OCI-LY1 (cell line): ENCODE measurements at regions not wholly inside any gene's neighbourhood (a gene's known extent, or its start where the extent isn't known, plus 50 kb on each side); places are given as distances from the start of the nearest gene placed in this dataset.

Experiments used
- H2AFZ ChIP-seq: fragments of 200-600 bp; sonication (generic), shearing (Covaris generic); 2 replicates; pipeline ENCODE4 v1.6.0; 2014; ENCODE audit warnings: antibody characterized with exemption, mild to moderate bottlenecking, low read length
- H3F3A ChIP-seq: fragments of 200-600 bp; sonication (generic), shearing (Covaris generic); 2 replicates; pipeline ENCODE4 v1.6.0; 2014; ENCODE audit warnings: mild to moderate bottlenecking, antibody characterized with exemption, low read length, moderate library complexity; ENCODE audit not compliant: insufficient read depth
- H3K27ac ChIP-seq: fragments of 200-600 bp; sonication (generic); 2 replicates; pipeline ENCODE4 v1.5.1; 2014; ENCODE audit warnings: low read length, mixed run types, mild to moderate bottlenecking, low read depth; ENCODE audit not compliant: poor library complexity, severe bottlenecking
- H3K27me3 ChIP-seq: fragments of 200-600 bp; sonication (generic); 2 replicates; pipeline ENCODE4 v1.6.0; 2014; ENCODE audit warnings: antibody characterized with exemption, mild to moderate bottlenecking, low read length, moderate library complexity; ENCODE audit not compliant: insufficient read depth
- H3K36me3 ChIP-seq: fragments of 200-600 bp; sonication (generic); 2 replicates; pipeline ENCODE4 v1.6.1; 2014; ENCODE audit warnings: mild to moderate bottlenecking, antibody characterized with exemption, low read length, moderate library complexity, mixed read lengths; ENCODE audit not compliant: insufficient read depth
- H3K4me1 ChIP-seq: fragments of 200-600 bp; sonication (generic); 2 replicates; pipeline ENCODE4 v1.5.1; 2014; ENCODE audit warnings: mild to moderate bottlenecking, low read length, moderate library complexity; ENCODE audit not compliant: insufficient read depth, severe bottlenecking
- H3K4me2 ChIP-seq: fragments of 200-600 bp; sonication (generic), shearing (Covaris generic); 2 replicates; pipeline ENCODE4 v1.6.1; 2014; ENCODE audit warnings: low read length
- H3K4me3 ChIP-seq: fragments of 200-600 bp; sonication (generic); 2 replicates; pipeline ENCODE4 v1.5.1; 2014; ENCODE audit warnings: low read length, low read depth, mild to moderate bottlenecking, mixed read lengths; ENCODE audit not compliant: poor library complexity, severe bottlenecking
- H3K79me2 ChIP-seq: fragments of 200-600 bp; shearing (Covaris generic); 2 replicates; pipeline ENCODE4 v1.6.1; 2016; ENCODE audit warnings: mixed run types, low read length, mixed read lengths; ENCODE audit not compliant: insufficient read depth
- H3K9ac ChIP-seq: fragments of 200-600 bp; sonication (generic), shearing (Covaris generic); 2 replicates; pipeline ENCODE4 v1.6.1; 2014; ENCODE audit warnings: mild to moderate bottlenecking, low read length, mixed read lengths
- H3K9me2 ChIP-seq: fragments of 200-600 bp; sonication (generic), shearing (Covaris generic); 2 replicates; pipeline ENCODE4 v1.6.1; 2014; ENCODE audit warnings: low read depth, mild to moderate bottlenecking, low read length, mixed read lengths
- H3K9me3 ChIP-seq: fragments of 200-600 bp; shearing (Covaris generic); 2 replicates; pipeline ENCODE4 v1.6.1; 2014; ENCODE audit warnings: low read length, mixed read lengths
- H4K20me1 ChIP-seq: fragments of 200-600 bp; sonication (generic), shearing (Covaris generic); 2 replicates; pipeline ENCODE4 v1.6.0; 2016; ENCODE audit warnings: mild to moderate bottlenecking, low read length; ENCODE audit not compliant: insufficient read depth
- EZH2 ChIP-seq: fragments of 200-600 bp; sonication (generic), shearing (Covaris generic); IDR thresholded peaks from 2 replicates; pipeline ENCODE4 v1.8.0; 2017; ENCODE audit warnings: borderline replicate concordance, mixed run types, mild to moderate bottlenecking, antibody characterized with exemption, low read length, moderate library complexity, mixed read lengths
- TF ChIP-seq, protein P1 (sequence below): fragments of 200-600 bp; sonication (generic), shearing (Covaris generic); IDR thresholded peaks from 2 replicates; pipeline ENCODE4 v1.5.1; 2017; ENCODE audit warnings: mild to moderate bottlenecking, antibody characterized with exemption, low read length, moderate library complexity, mixed read lengths

DNA sequence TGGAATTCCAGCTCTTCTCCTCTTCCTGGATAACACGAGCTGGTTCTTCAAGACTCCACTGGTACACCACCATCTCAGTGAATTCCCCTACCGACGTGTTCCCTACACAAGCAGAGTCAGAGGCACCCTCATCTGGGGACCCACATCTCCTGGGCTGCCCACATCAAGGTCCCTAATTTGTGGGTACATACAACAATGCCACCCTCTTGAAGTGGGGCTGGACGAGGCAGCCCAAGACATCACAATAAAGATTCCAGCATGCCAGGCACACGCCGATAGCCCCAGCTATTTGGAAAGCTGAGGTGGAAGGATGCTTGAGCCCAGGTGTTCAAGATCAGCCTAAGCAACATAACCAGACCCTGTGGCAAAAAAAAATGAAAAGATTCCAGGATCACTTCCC lies 221.2 kb upstream of the LINGO1 start:
- Histone ChIP-seq H4K20me1 (no peaks in the 10 kb centered on the region), H3K79me2 (no peaks in the 10 kb centered on the region), H2AFZ (no peak overlapping the region), H3K4me2 (no peak overlapping the region), H3K27ac (no peak overlapping the region), H3F3A (no peaks in the 10 kb centered on the region), H3K9me3 (no peaks in the 10 kb centered on the region), H3K9ac (no peak overlapping the region), H3K4me1 (no peaks in the 10 kb centered on the region), H3K27me3 (no peaks in the 10 kb centered on the region), H3K4me3 (no peak overlapping the region), H3K9me2 (no peaks in the 10 kb centered on the region), H3K36me3 (no peaks in the 10 kb centered on the region)
- TF ChIP-seq, protein P1, sequence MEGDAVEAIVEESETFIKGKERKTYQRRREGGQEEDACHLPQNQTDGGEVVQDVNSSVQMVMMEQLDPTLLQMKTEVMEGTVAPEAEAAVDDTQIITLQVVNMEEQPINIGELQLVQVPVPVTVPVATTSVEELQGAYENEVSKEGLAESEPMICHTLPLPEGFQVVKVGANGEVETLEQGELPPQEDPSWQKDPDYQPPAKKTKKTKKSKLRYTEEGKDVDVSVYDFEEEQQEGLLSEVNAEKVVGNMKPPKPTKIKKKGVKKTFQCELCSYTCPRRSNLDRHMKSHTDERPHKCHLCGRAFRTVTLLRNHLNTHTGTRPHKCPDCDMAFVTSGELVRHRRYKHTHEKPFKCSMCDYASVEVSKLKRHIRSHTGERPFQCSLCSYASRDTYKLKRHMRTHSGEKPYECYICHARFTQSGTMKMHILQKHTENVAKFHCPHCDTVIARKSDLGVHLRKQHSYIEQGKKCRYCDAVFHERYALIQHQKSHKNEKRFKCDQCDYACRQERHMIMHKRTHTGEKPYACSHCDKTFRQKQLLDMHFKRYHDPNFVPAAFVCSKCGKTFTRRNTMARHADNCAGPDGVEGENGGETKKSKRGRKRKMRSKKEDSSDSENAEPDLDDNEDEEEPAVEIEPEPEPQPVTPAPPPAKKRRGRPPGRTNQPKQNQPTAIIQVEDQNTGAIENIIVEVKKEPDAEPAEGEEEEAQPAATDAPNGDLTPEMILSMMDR: no peak
- TF ChIP-seq EZH2: no peak

DNA sequence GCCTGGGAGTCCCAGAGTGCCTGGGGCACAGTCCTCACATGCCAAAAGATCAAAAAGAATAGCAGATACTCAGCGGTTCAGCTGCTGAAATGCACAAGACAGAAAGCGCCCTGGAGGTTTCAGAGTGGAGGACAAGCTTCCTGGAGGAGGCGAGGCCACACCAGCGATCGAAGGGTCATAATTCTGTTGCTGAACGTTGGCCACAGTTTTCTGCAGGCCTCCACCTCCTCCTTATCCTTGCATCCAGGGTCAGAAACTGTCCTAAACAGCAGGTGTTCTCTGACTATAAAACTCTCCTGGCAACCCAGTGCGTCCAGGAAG lies 220.3 kb upstream of the LINGO1 start:
- no peak for TF ChIP-seq EZH2
- TF ChIP-seq, protein P1: no peak
- H3K4me1 ChIP-seq: no peaks in the 10 kb centered on the region
- H2AFZ ChIP-seq: no peak overlapping the region
- H3K36me3 ChIP-seq: no peaks in the 10 kb centered on the region
- no peak overlapping the region for H3K4me3 ChIP-seq
- H3K9me3 ChIP-seq: no peaks in the 10 kb centered on the region
- no peaks in the 10 kb centered on the region for H3K9me2 ChIP-seq
- no peak overlapping the region for H3K27ac ChIP-seq
- no peaks in the 10 kb centered on the region for H3K27me3 ChIP-seq
- no peaks in the 10 kb centered on the region for H3K79me2 ChIP-seq
- H3F3A ChIP-seq: no peaks in the 10 kb centered on the region
- H3K4me2 ChIP-seq: no peak overlapping the region
- no peak overlapping the region for H3K9ac ChIP-seq
- no peaks in the 10 kb centered on the region for H4K20me1 ChIP-seq

- Histone ChIP-seq H4K20me1 (no peaks in the 10 kb centered on the region), H3K27ac (no peak overlapping the region), H3K4me1 (no peaks in the 10 kb centered on the region), H3K9me3 (no peaks in the 10 kb centered on the region), H3K9ac (no peak overlapping the region), H2AFZ (no peak overlapping the region), H3K79me2 (no peaks in the 10 kb centered on the region), H3K27me3 (no peaks in the 10 kb centered on the region), H3F3A (no peaks in the 10 kb centered on the region), H3K4me2 (no peak overlapping the region), H3K4me3 (no peak overlapping the region), H3K36me3 (no peaks in the 10 kb centered on the region), H3K9me2 (no peaks in the 10 kb centered on the region)
- TF ChIP-seq, protein P1: no peak
- TF ChIP-seq EZH2: no peak
Measured at GRCh38 chr15:77852241-77853007, 219.7 kb upstream of the LINGO1 start.
